PC-3 (cell line): ENCODE measurements at regions not wholly inside any gene's neighbourhood (a gene's known extent, or its start where the extent isn't known, plus 50 kb on each side); places are given as distances from the start of the nearest gene placed in this dataset.

Experiments
- ATAC-seq: fragments of 200-7000 bp; cut with Tn5 transposase; 2 replicates; pipeline ENCODE4 v1.9.1; 2020; ENCODE audit warnings: mild to moderate bottlenecking, moderate library complexity
- BruUV-seq: library from RNA; stranded (reverse); fragments of 400-500 nt; replicated peaks from 2 replicates; lab custom pipeline; 2021; lab: Mats Ljungman, UMichigan
- CTCF ChIA-PET: fragments of 300-600 bp; sonication (Branson Sonifier 250); formaldehyde crosslinking; loops from one replicate; lab custom pipeline; 2022; ENCODE audit warnings: antibody characterized with exemption; lab: Charles Lee
- POLR2A ChIA-PET: fragments of 300-600 bp; sonication (Branson Sonifier 250); formaldehyde crosslinking; loops from one replicate; lab custom pipeline; 2022; ENCODE audit warnings: antibody characterized with exemption; ENCODE audit not compliant: unreplicated experiment; lab: Charles Lee
- DNase-seq: peaks from one replicate; pipeline ENCODE4 v3.0.0-alpha.2; 2015
- H2AFZ ChIP-seq: fragments of 300-600 bp; sonication (generic); 2 replicates; pipeline ENCODE4 v1.6.0; 2016; ENCODE audit warnings: antibody characterized with exemption, low read length
- H3F3A ChIP-seq: fragments of 300-600 bp; sonication (generic); one replicate; pipeline ENCODE4 v1.6.0; 2017; ENCODE audit warnings: antibody characterized with exemption, low read length, control low read depth, mild to moderate bottlenecking; ENCODE audit not compliant: unreplicated experiment
- H3K27ac ChIP-seq: fragments of 300-600 bp; sonication (generic); 2 replicates; pipeline ENCODE4 v1.5.1; 2016; ENCODE audit warnings: mild to moderate bottlenecking, low read length
- H3K27me3 ChIP-seq: fragments of 300-600 bp; sonication (generic); 2 replicates; pipeline ENCODE4 v1.6.1; 2016; ENCODE audit warnings: low read length, mixed read lengths
- H3K36me3 ChIP-seq: fragments of 300-600 bp; sonication (generic); 2 replicates; pipeline ENCODE4 v1.6.1; 2016; ENCODE audit warnings: low read depth, mixed run types, low read length, mixed read lengths
- H3K4me1 ChIP-seq: fragments of 300-600 bp; sonication (generic); 2 replicates; pipeline ENCODE4 v1.5.1; 2016; ENCODE audit warnings: low read length; ENCODE audit not compliant: insufficient read depth
- H3K4me2 ChIP-seq: fragments of 300-600 bp; sonication (generic); 2 replicates; pipeline ENCODE4 v1.6.0; 2016; ENCODE audit warnings: low read length
- H3K4me3 ChIP-seq: fragments of 300-600 bp; sonication (generic); 2 replicates; pipeline ENCODE4 v1.5.1; 2016; ENCODE audit warnings: mild to moderate bottlenecking, low read length, mixed read lengths
- H3K79me2 ChIP-seq: fragments of 300-600 bp; sonication (generic); 2 replicates; pipeline ENCODE4 v1.6.1; 2017; ENCODE audit warnings: low read length, mixed read lengths
- H3K9ac ChIP-seq: fragments of 300-600 bp; sonication (generic); 2 replicates; pipeline ENCODE4 v1.6.0; 2016; ENCODE audit warnings: mild to moderate bottlenecking, low read length
- H3K9me2 ChIP-seq: fragments of 300-600 bp; sonication (generic); replicated peaks from 2 replicates; pipeline ENCODE4 v1.6.1; 2016; ENCODE audit warnings: mixed run types, low read length, mixed read lengths
- H3K9me3 ChIP-seq: fragments of 300-600 bp; sonication (generic); 2 replicates; pipeline ENCODE4 v1.6.1; 2016; ENCODE audit warnings: low read length, mixed read lengths
- H4K20me1 ChIP-seq: fragments of 300-600 bp; sonication (generic); 2 replicates; pipeline ENCODE4 v1.6.1; 2016; ENCODE audit warnings: low read length, mixed read lengths
- EZH2 ChIP-seq: fragments of 300-600 bp; sonication (generic); IDR thresholded peaks from one replicate; pipeline ENCODE4 v1.6.1; 2017; ENCODE audit warnings: antibody characterized with exemption, mild to moderate bottlenecking, low read length; ENCODE audit not compliant: unreplicated experiment
- EZH2phosphoT487 ChIP-seq: fragments of 300-600 bp; sonication (generic); IDR thresholded peaks from 2 replicates; pipeline ENCODE4 v1.6.1; 2018; ENCODE audit warnings: mild to moderate bottlenecking, antibody characterized with exemption, low read length, borderline replicate concordance
- intact Hi-C: fragments of 100-400 bp; cut with micrococcal nuclease; formaldehyde crosslinking; loops from 2 replicates; pipeline ENCODE4 v1.9.0; 2023
- TF ChIP-seq, protein P1 (sequence below): fragments of 300-600 bp; sonication (generic); conservative IDR thresholded peaks from 2 replicates; pipeline ENCODE4 v1.5.1; 2017; ENCODE audit warnings: antibody characterized with exemption, low read depth, mild to moderate bottlenecking, low read length

DNA sequence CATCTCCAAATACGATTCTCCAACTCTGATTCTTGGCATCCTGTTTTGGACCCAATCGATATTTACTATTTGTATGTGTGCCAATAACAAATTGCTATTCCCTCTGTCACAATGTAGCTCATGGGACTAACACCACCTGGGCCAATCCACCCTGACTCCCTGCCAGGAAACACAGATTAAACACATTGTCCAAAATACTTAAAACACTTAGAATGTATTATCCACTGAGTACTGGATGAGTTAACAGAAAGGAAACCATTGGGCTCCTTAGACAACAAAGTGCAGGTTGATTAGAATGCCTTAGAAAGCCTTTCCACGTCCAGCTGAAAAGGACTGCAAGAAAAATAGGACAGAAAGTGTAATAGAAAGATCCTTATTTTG, 79.4 kb upstream of the ARHGAP28 start:
- Histone ChIP-seq H3K27ac (no peak overlapping the region), H3K9me2 (no peaks in the 10 kb centered on the region), H3K9me3 (no peaks in the 10 kb centered on the region), H3K4me2 (no peak overlapping the region), H3K79me2 (no peaks in the 10 kb centered on the region), H3K4me1 (no peaks in the 10 kb centered on the region), H3K27me3 (no peaks in the 10 kb centered on the region), H4K20me1 (no peaks in the 10 kb centered on the region), H3K9ac (no peak overlapping the region), H3K36me3 (no peaks in the 10 kb centered on the region), H2AFZ (no peak overlapping the region), H3F3A (no peaks in the 10 kb centered on the region), H3K4me3 (no peak overlapping the region)
- no TSS peak for BruUV-seq
- TF ChIP-seq EZH2phosphoT487 (no peak), EZH2 (no peak)
- TF ChIP-seq, protein P1, sequence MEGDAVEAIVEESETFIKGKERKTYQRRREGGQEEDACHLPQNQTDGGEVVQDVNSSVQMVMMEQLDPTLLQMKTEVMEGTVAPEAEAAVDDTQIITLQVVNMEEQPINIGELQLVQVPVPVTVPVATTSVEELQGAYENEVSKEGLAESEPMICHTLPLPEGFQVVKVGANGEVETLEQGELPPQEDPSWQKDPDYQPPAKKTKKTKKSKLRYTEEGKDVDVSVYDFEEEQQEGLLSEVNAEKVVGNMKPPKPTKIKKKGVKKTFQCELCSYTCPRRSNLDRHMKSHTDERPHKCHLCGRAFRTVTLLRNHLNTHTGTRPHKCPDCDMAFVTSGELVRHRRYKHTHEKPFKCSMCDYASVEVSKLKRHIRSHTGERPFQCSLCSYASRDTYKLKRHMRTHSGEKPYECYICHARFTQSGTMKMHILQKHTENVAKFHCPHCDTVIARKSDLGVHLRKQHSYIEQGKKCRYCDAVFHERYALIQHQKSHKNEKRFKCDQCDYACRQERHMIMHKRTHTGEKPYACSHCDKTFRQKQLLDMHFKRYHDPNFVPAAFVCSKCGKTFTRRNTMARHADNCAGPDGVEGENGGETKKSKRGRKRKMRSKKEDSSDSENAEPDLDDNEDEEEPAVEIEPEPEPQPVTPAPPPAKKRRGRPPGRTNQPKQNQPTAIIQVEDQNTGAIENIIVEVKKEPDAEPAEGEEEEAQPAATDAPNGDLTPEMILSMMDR, result no peak
- no peak for DNase-seq
- ATAC-seq, result no peak
- ChIA-PET POLR2A (no interaction called here), CTCF (no interaction called here)
- intact Hi-C loops, result no loop called here

DNA sequence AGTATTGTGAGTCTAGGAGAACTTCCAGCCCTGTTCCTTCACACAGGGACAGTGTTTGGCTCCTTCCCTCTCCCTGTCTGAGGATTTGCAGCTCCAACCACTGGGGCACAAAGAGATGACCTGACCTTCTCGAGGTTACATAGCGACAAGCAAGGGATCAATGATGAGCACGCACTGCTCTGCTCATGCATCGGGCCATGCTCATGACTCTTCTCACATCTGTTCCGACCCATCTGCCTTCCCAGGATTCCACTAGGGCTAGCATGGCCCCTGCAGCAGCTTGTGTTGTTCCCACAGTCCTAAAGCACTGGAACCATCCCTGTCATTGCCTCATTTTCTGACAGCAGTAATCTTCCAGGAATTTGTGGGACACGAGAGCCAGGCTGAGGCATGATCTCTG, 78.8 kb upstream of the ARHGAP28 start:
- no TSS peak for BruUV-seq
- no peak for ATAC-seq
- no peaks in the 10 kb centered on the region for H3K9me3 ChIP-seq
- intact Hi-C loops, result no loop called here
- no peaks in the 10 kb centered on the region for H3K79me2 ChIP-seq
- H3K4me2 ChIP-seq, result no peak overlapping the region
- no peak for DNase-seq
- POLR2A ChIA-PET, result no interaction called here
- H3F3A ChIP-seq, result no peaks in the 10 kb centered on the region
- no peak overlapping the region for H3K27ac ChIP-seq
- H3K9me2 ChIP-seq, result no peaks in the 10 kb centered on the region
- TF ChIP-seq, protein P1, result no peak
- TF ChIP-seq EZH2 (no peak), EZH2phosphoT487 (no peak)
- H3K9ac ChIP-seq, result no peak overlapping the region
- H3K4me1 ChIP-seq, result no peaks in the 10 kb centered on the region
- H3K36me3 ChIP-seq, result no peaks in the 10 kb centered on the region
- H2AFZ ChIP-seq, result no peak overlapping the region
- H3K4me3 ChIP-seq, result no peak overlapping the region
- H4K20me1 ChIP-seq, result no peaks in the 10 kb centered on the region
- H3K27me3 ChIP-seq, result no peaks in the 10 kb centered on the region
- CTCF ChIA-PET, result no interaction called here

DNA sequence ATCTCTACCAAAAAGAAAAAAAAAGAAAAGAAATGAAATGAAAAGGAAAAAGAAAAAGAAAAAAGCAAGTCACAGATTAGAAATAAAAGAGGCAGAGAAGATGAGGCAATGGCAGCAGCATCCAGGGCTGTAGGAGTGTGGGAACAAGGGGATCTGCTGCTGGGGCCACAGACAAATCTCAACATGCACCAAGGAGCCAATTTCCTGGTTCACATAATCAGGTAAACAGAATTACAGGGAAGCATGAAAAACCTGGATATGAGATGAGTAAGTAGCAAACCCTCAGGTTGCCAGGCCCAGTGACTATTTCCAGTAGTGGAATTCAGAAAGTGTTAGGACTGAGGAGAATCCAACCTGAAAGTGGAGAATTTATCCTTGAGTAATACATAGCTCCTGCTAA, 77.4 kb upstream of the ARHGAP28 start:
- Histone ChIP-seq H3K27me3 (no peaks in the 10 kb centered on the region), H3K4me3 (no peak overlapping the region), H4K20me1 (no peaks in the 10 kb centered on the region), H3K4me2 (no peak overlapping the region), H3K4me1 (no peaks in the 10 kb centered on the region), H2AFZ (no peak overlapping the region), H3F3A (no peaks in the 10 kb centered on the region), H3K9me3 (no peaks in the 10 kb centered on the region), H3K36me3 (no peaks in the 10 kb centered on the region), H3K9me2 (no peaks in the 10 kb centered on the region), H3K27ac (no peak overlapping the region), H3K9ac (no peak overlapping the region), H3K79me2 (no peaks in the 10 kb centered on the region)
- ChIA-PET POLR2A (interaction anchor here (0.6 kb wide), 1 partner anchor 537 kb away, joined by 3 read pairs; no protein-coding TSS in a partner anchor), CTCF (no interaction called here)
- no TSS peak for BruUV-seq
- TF ChIP-seq EZH2, result no peak
- TF ChIP-seq, protein P1, result no peak
- no peak for TF ChIP-seq EZH2phosphoT487
- intact Hi-C loops, result no loop called here
- ATAC-seq (no peak), DNase-seq (no peak)
